HG03442 (cell line): ENCODE measurements at regions not wholly inside any gene's neighbourhood (a gene's known extent, or its start where the extent isn't known, plus 50 kb on each side); places are given as distances from the start of the nearest gene placed in this dataset.
"Not testable (repeated sequence)": the region's sequence is repeated elsewhere in the genome, so short reads cannot be mapped to it uniquely, and the experiment has no call there.

Experiments used
- ATAC-seq: cut with Tn5 transposase; IDR thresholded peaks from one replicate; pipeline ENCODE4 v1.9.1; 2021; ENCODE audit warnings: mild to moderate bottlenecking, moderate library complexity; ENCODE audit not compliant: unreplicated experiment

GRCh38 chr11:38461751-38462150 is 1863.7 kb upstream of the RAG2 start:
- ATAC-seq: no peak

DNA sequence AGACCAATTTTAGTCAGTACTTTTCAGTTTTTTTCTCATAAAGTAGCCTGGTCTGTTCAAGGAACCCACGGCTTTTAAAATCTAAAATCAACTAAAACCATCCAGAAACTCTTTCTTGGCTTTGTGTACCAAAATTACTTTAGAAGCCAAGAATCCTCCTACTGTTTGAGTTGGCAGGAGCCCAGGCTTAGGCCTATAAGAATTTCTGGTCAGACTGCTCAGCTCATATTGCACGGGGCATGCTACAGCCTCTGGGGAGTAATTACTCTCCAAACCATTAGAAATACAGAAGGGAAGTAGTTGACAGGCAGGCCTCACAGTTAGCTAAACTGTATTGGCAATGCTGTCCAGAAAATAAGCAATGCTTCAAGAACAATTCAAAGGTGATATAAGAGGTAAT is 1862.9 kb upstream of the RAG2 start:
- no peak for ATAC-seq

GRCh38 chr11:38460429-38460828 is 1862.4 kb upstream of the RAG2 start:
- ATAC-seq: no peak

DNA sequence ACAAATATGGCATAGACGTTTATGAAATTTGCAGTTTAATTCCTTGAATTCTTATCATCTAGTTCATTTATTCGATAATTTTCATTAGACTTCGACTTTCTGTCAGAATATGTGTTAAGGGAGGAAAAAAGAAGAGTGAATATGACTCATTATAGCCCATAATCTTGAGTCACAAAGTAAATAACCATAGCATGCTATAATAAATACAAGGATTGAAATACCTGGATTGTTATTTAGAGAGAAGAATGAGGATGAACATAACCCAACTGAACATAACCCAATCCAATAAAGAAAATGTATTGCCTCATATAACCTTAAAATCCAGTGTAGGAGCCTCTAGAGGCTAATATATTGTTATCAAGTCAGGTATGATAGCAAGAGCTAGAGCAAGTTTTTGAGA is 1858.3 kb upstream of the RAG2 start:
- ATAC-seq: no peak

DNA sequence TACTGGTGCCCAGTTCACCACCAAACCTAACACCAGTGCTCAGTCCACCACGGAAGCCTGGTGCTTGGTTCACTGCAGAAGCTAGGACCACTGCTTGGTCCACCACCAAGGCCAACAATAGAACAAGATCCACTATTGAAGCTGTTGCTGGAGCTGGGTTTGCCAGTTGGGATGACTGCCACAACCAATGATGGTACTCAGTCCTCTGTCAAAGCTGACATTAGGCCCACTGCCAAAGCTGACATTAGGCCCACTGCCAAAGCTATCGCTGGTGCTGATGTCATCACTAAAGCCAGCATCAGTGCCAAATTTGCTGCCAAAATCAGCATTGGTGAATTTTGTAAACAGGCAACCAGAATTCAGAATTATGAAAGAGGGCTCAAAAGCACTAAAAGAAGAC is 1850.2 kb upstream of the RAG2 start:
- no peak for ATAC-seq

GRCh38 chr11:38446336-38446735 is 1848.3 kb upstream of the RAG2 start:
- ATAC-seq: no peak

GRCh38 chr11:38438091-38438490 is 1840.1 kb upstream of the RAG2 start:
- ATAC-seq: no peak

DNA sequence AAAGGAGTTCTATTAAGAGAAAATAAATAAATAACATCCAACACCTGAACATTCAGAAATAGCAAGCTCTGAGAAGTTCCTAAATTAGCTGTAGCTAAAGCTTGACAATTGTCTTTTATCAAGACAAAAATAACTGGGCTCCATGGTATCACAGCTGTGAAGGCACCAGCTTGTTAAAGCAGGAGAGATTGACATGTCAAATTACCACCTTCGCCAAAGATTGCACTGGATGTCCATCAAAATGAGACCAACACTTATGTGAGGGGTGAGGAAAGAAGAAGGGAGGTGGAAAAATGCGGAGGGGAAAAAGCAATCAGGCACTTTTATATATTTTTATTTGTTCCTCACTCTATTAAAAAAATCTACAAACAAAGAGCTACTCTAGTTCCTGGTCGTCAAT is 1827.5 kb upstream of the RAG2 start:
- ATAC-seq: no peak

- ATAC-seq: no peak
These were observed 1825.0 kb upstream of the RAG2 start for GRCh38 chr11:38423042-38423441.

- ATAC-seq: no peak
These were observed 1818.1 kb upstream of the RAG2 start for GRCh38 chr11:38416141-38416540.

DNA sequence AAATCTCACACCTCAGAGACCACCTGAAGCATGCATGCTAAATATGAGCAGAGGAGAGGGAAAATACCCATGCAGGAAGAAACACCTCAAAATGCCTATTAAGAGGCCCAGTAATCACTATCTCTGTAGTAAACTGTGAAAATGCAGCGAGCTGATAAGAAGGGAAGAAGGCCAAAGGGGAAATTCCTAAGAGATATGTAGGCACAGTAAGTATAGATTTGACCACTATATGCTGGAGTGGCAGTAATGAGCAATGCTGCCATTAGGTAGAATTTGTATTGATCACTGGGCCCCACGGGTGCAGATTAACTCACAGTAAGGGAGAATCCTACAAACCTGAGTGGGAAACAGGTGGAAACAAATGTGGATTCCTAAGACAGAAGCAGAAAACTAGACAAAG is 1813.1 kb upstream of the RAG2 start:
- ATAC-seq: no peak

GRCh38 chr11:38402063-38402462 is 1804.0 kb upstream of the RAG2 start:
- no peak for ATAC-seq

- ATAC-seq: no peak
These were observed 1794.1 kb upstream of the RAG2 start for GRCh38 chr11:38392176-38392575.

GRCh38 chr11:38384568-38384967 is 1786.5 kb upstream of the RAG2 start:
- no peak for ATAC-seq

DNA sequence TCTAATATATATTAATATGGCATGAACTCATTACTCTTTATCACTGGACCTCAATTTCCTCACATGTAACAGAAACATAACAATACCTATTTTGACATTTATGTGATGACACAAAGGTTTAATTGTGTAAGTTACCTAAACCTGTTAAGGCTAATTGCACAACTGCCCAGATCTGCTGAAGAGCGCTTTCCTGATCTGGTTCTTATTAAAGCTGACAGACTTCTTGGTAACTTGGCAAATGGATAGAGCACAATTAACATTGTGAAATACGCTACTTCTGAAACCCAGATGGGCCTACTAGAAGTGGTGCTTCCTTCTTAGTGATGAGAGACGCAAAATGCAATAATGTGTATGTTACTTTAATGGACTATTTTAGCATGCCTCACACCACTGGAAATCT is 1767.2 kb upstream of the RAG2 start:
- ATAC-seq: no peak

DNA sequence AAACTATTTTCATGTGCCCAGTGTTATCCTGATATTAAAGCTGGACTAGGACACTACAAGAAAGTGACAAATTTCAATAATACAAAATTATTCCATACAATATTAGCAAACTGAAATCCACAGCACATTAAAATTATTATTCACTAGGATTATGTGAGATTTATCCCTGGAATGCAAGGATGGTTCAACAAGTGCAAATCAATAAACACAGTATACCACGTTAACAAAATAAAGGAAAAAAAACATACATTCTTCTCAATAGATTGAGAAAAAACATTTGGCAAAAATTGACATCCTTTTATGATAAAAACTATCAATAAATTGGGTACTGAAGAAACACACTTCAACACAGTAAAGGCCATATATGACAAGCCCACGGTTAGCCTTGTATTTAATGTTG is 1758.2 kb upstream of the RAG2 start:
- no peak for ATAC-seq

DNA sequence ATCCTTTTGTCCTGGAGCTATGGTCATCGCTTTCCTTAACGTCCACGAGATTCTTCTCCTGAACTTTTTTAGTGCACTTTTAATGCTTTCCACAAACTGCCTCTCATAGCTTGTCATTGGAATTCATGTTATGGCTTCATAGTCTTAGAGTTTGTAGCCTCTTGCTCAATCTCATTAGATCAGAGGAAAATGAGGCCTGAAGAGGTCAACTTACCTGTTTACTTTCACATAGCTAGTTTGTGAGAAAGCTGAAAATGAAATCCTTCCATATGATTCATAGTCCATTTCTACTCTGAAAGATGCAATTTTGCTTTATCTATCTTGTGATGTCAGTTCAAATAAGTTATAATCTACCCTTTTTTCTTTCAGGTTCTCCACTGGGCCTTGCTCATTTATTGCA is 1747.2 kb upstream of the RAG2 start:
- ATAC-seq: no peak

DNA sequence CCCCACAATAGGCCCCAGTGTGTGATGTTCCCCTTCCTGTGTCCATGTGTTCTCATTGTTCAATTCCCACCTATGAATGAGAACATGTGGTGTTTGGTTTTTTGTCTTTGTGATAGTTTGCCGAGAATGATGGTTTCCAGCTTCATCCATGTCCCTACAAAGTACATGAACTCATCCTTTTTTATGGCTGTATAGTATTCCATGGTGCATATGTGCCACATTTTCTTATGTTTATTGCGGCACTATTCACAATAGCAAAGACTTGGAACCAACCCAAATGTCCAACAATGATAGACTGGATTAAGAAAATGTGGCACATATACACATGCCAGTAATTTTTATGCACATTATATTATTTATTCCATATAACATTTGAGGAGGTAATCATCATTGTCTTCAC is 1743.6 kb upstream of the RAG2 start:
- not testable (repeated sequence) for ATAC-seq

DNA sequence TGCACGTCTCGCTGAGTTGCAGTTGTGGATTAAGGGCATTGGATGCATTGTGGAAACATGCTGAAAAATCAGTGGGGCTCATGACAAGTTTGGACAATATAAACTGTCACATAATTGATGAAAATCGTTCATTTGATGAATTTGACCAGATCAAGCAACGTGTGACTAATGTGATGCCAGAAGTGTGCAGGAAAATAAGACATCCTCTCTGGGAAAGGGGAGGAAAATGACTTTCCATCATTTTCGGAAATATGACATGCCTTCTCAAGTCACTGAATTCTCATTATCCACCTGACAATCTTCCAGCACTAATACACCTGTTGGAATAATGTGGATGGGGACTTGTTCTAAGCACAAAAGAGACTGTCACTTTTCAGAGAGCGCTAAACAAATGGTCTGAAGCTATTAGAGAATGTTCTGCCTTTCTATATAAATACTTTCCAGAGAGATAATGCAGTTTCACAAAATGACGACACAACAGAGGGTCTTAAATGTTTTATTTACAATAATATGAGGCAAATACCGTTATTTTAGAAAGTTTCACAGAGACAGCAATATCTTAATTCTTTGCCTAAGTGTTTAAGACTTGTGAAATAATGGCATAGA is 1741.9 kb upstream of the RAG2 start:
- ATAC-seq: no peak

GRCh38 chr11:38338022-38338421 is 1740.0 kb upstream of the RAG2 start:
- ATAC-seq: not testable (repeated sequence)

DNA sequence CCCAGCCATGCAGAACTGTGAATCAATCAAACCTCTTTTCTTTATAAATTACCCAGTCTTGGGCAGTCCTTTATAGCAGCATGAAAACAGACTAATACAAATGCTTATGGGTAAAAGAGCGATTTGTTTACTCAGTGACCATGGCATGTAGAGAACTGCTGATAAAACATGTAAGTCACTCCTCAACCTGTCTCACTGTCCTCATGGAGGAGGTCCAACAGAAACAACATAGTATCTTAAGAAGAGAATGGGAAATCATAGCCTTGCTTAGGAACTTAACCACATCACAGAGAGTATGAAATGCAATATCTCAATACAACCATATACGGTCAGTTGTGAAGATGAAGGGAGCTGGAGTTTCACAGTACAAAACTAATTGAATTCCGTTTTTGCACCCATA is 1734.0 kb upstream of the RAG2 start:
- ATAC-seq: no peak

GRCh38 chr11:38330578-38330977 is 1732.5 kb upstream of the RAG2 start:
- no peak for ATAC-seq

- ATAC-seq: no peak
These were observed 1726.1 kb upstream of the RAG2 start for GRCh38 chr11:38323961-38324761.
